GM23338 (cell line): ENCODE measurements at regions not wholly inside any gene's neighbourhood (a gene's known extent, or its start where the extent isn't known, plus 50 kb on each side); places are given as distances from the start of the nearest gene placed in this dataset.

ENCODE experiments used
- ATAC-seq: fragments of 200-7000 bp; cut with Tn5 transposase; 3 replicates; pipeline ENCODE4 v1.9.1; 2020
- DNase-seq: peaks from one replicate; pipeline ENCODE4 v3.0.0-alpha.2; 2015; ENCODE audit warnings: low spot score
- H2AFZ ChIP-seq: fragments of 200-600 bp; sonication (generic); 2 replicates; pipeline ENCODE4 v1.8.0; 2016; ENCODE audit warnings: antibody characterized with exemption, mild to moderate bottlenecking, moderate library complexity
- H3F3A ChIP-seq: fragments of 200-600 bp; sonication (generic); replicated peaks from 2 replicates; pipeline ENCODE4 v1.8.0; 2017; ENCODE audit warnings: antibody characterized with exemption, mixed run types, low read depth
- H3K27ac ChIP-seq: fragments of 200-600 bp; sonication (generic); 2 replicates; pipeline ENCODE4 v1.6.1; 2016; ENCODE audit warnings: low read depth
- H3K27me3 ChIP-seq: fragments of 200-600 bp; sonication (generic); 2 replicates; pipeline ENCODE4 v1.8.0; 2016; ENCODE audit warnings: mild to moderate bottlenecking, mixed run types, moderate library complexity; ENCODE audit not compliant: insufficient read depth
- H3K36me3 ChIP-seq: fragments of 200-600 bp; sonication (generic); 2 replicates; pipeline ENCODE4 v1.8.0; 2016; ENCODE audit warnings: mild to moderate bottlenecking; ENCODE audit not compliant: insufficient read depth
- H3K4me1 ChIP-seq: fragments of 200-600 bp; sonication (generic); 2 replicates; pipeline ENCODE4 v1.8.0; 2016; ENCODE audit warnings: mild to moderate bottlenecking, moderate library complexity; ENCODE audit not compliant: insufficient read depth
- H3K4me2 ChIP-seq: fragments of 200-600 bp; sonication (generic); 2 replicates; pipeline ENCODE4 v1.7.1; 2017; ENCODE audit warnings: mixed run types
- H3K4me3 ChIP-seq: fragments of 200-600 bp; sonication (generic); 2 replicates; pipeline ENCODE4 v1.6.1; 2016; ENCODE audit warnings: mixed run types
- H3K79me2 ChIP-seq: fragments of 200-600 bp; sonication (generic); replicated peaks from 2 replicates; pipeline ENCODE4 v1.8.0; 2017; ENCODE audit warnings: mild to moderate bottlenecking; ENCODE audit not compliant: insufficient read depth
- H3K9me2 ChIP-seq: fragments of 200-600 bp; sonication (generic); 2 replicates; pipeline ENCODE4 v1.8.0; 2017; ENCODE audit not compliant: insufficient read depth
- H4K20me1 ChIP-seq: fragments of 200-600 bp; sonication (generic); replicated peaks from 2 replicates; pipeline ENCODE4 v1.8.0; 2017; ENCODE audit warnings: mild to moderate bottlenecking; ENCODE audit not compliant: insufficient read depth
- H3K27ac Mint-ChIP-seq: 2 replicates; pipeline ENCODE4 v1.8.0; 2020; ENCODE audit warnings: inconsistent platforms, mild to moderate bottlenecking, moderate library complexity, mixed read lengths
- H3K27me3 Mint-ChIP-seq: 3 replicates; pipeline ENCODE4 v1.8.0; 2022; ENCODE audit warnings: low read depth, mild to moderate bottlenecking, moderate library complexity, mixed read lengths, inconsistent platforms; ENCODE audit not compliant: insufficient read depth, poor library complexity
- H3K36me3 Mint-ChIP-seq: 3 replicates; pipeline ENCODE4 v1.8.0; 2021; ENCODE audit warnings: low read depth, mild to moderate bottlenecking, inconsistent platforms, moderate library complexity, mixed read lengths
- H3K4me1 Mint-ChIP-seq: 3 replicates; pipeline ENCODE4 v1.8.0; 2020; ENCODE audit warnings: mild to moderate bottlenecking, inconsistent platforms, mixed read lengths
- H3K4me3 Mint-ChIP-seq: 3 replicates; pipeline ENCODE4 v1.8.0; 2021; ENCODE audit warnings: moderate library complexity, mild to moderate bottlenecking, inconsistent platforms, mixed read lengths
- H3K9me3 Mint-ChIP-seq: 3 replicates; pipeline ENCODE4 v1.8.0; 2020; ENCODE audit warnings: moderate library complexity, mild to moderate bottlenecking, inconsistent platforms, mixed read lengths
- CREB1 ChIP-seq: fragments of 250-450 bp; sonication (Bioruptor Pico); IDR thresholded peaks from 2 replicates; pipeline ENCODE4 v1.5.0; 2020; ENCODE audit warnings: low read depth, mild to moderate bottlenecking, moderate library complexity
- EZH2 ChIP-seq: fragments of 200-600 bp; sonication (generic); IDR thresholded peaks from one replicate; pipeline ENCODE4 v1.8.0; 2017; ENCODE audit warnings: antibody characterized with exemption, mild to moderate bottlenecking, low read depth; ENCODE audit not compliant: unreplicated experiment
- JUNB ChIP-seq: IDR thresholded peaks from one replicate; pipeline ENCODE4 v1.6.1; 2016; ENCODE audit warnings: antibody characterized with exemption; ENCODE audit not compliant: unreplicated experiment
- NANOG ChIP-seq: IDR thresholded peaks from 2 replicates; pipeline ENCODE4 v1.6.1; 2016; ENCODE audit warnings: antibody characterized with exemption, borderline replicate concordance
- ZNF114 ChIP-seq: fragments of 250-450 bp; sonication (Bioruptor Pico); IDR thresholded peaks from 2 replicates; pipeline ENCODE4 v1.5.0; 2020; ENCODE audit warnings: mild to moderate bottlenecking, moderate library complexity
- TF ChIP-seq, protein P1 (sequence below): fragments of 250-450 bp; sonication (Bioruptor Pico); IDR thresholded peaks from 2 replicates; pipeline ENCODE4 v1.5.0; 2020; ENCODE audit warnings: mild to moderate bottlenecking, moderate library complexity
- TF ChIP-seq, protein P2 (sequence below), 2 experiments: fragments of 200-600 bp in 1 of 2; sonication (generic) in 1 of 2; conservative IDR thresholded peaks; 2 replicates each; pipeline versions ENCODE4 v1.5.1 to v1.6.1; 2016 to 2017; ENCODE audit warnings: antibody characterized with exemption in 2 of 2, low read depth in 2 of 2, mild to moderate bottlenecking in 2 of 2, moderate library complexity in 1 of 2

DNA sequence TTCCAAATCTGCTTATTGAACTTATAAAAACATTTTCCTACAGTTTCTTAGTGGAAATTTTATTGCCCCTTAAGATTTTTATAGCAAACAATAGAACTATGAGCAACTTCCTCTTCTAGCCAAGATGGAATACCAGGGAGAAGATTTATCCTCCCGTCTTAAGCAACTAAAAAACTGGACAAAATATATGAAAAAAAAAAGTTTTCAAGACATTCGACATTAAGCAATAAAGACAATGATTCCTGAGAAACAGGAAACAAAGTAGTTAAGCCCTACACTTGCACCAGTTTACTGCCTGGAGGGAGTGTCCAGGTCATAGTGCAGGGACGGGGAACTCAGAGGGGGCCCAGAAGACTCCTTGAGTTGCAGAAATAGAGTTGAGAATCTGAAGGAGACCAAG is 516.1 kb upstream of the DIPK2B start (continued):
- TF ChIP-seq, protein P1, sequence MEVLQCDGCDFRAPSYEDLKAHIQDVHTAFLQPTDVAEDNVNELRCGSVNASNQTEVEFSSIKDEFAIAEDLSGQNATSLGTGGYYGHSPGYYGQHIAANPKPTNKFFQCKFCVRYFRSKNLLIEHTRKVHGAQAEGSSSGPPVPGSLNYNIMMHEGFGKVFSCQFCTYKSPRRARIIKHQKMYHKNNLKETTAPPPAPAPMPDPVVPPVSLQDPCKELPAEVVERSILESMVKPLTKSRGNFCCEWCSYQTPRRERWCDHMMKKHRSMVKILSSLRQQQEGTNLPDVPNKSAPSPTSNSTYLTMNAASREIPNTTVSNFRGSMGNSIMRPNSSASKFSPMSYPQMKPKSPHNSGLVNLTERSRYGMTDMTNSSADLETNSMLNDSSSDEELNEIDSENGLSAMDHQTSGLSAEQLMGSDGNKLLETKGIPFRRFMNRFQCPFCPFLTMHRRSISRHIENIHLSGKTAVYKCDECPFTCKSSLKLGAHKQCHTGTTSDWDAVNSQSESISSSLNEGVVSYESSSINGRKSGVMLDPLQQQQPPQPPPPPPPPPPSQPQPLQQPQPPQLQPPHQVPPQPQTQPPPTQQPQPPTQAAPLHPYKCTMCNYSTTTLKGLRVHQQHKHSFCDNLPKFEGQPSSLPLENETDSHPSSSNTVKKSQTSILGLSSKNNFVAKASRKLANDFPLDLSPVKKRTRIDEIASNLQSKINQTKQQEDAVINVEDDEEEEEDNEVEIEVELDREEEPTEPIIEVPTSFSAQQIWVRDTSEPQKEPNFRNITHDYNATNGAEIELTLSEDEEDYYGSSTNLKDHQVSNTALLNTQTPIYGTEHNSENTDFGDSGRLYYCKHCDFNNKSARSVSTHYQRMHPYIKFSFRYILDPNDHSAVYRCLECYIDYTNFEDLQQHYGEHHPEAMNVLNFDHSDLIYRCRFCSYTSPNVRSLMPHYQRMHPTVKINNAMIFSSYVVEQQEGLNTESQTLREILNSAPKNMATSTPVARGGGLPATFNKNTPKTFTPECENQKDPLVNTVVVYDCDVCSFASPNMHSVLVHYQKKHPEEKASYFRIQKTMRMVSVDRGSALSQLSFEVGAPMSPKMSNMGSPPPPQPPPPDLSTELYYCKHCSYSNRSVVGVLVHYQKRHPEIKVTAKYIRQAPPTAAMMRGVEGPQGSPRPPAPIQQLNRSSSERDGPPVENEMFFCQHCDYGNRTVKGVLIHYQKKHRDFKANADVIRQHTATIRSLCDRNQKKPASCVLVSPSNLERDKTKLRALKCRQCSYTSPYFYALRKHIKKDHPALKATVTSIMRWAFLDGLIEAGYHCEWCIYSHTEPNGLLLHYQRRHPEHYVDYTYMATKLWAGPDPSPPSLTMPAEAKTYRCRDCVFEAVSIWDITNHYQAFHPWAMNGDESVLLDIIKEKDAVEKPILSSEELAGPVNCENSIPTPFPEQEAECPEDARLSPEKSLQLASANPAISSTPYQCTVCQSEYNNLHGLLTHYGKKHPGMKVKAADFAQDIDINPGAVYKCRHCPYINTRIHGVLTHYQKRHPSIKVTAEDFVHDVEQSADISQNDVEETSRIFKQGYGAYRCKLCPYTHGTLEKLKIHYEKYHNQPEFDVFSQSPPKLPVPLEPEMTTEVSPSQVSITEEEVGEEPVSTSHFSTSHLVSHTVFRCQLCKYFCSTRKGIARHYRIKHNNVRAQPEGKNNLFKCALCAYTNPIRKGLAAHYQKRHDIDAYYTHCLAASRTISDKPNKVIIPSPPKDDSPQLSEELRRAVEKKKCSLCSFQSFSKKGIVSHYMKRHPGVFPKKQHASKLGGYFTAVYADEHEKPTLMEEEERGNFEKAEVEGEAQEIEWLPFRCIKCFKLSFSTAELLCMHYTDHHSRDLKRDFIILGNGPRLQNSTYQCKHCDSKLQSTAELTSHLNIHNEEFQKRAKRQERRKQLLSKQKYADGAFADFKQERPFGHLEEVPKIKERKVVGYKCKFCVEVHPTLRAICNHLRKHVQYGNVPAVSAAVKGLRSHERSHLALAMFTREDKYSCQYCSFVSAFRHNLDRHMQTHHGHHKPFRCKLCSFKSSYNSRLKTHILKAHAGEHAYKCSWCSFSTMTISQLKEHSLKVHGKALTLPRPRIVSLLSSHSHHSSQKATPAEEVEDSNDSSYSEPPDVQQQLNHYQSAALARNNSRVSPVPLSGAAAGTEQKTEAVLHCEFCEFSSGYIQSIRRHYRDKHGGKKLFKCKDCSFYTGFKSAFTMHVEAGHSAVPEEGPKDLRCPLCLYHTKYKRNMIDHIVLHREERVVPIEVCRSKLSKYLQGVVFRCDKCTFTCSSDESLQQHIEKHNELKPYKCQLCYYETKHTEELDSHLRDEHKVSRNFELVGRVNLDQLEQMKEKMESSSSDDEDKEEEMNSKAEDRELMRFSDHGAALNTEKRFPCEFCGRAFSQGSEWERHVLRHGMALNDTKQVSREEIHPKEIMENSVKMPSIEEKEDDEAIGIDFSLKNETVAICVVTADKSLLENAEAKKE (CRISPR knock-in tag) = no peak
- TF ChIP-seq CREB1 (CRISPR knock-in tag) = no peak
- no peak for TF ChIP-seq EZH2

DNA sequence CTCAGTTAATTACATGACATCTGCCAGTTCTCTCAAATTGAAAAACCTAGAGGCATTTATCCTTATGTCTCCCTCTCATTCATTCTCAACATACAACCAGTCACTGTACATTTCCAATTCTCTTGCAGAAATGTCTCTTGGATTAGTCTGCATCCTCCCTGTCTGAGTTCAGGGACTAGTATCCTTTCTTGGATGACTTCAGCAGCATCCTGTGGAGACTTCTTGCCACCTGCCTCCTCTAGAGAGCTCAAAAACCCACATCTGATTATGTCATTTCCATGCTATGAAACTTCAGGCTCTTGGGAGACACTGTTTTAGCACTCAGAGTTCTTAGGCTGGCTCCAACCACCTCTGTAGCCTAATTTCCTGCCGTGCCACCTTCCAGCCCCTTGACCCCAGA is 515.1 kb upstream of the DIPK2B start:
- H3K4me2 ChIP-seq = no peak overlapping the region
- H3K4me1 Mint-ChIP-seq = peaks cover 9% of the 10 kb centered on the region
- no peak for DNase-seq
- TF ChIP-seq, protein P1 (CRISPR knock-in tag) = no peak
- no peak for TF ChIP-seq JUNB
- TF ChIP-seq, protein P2, sequence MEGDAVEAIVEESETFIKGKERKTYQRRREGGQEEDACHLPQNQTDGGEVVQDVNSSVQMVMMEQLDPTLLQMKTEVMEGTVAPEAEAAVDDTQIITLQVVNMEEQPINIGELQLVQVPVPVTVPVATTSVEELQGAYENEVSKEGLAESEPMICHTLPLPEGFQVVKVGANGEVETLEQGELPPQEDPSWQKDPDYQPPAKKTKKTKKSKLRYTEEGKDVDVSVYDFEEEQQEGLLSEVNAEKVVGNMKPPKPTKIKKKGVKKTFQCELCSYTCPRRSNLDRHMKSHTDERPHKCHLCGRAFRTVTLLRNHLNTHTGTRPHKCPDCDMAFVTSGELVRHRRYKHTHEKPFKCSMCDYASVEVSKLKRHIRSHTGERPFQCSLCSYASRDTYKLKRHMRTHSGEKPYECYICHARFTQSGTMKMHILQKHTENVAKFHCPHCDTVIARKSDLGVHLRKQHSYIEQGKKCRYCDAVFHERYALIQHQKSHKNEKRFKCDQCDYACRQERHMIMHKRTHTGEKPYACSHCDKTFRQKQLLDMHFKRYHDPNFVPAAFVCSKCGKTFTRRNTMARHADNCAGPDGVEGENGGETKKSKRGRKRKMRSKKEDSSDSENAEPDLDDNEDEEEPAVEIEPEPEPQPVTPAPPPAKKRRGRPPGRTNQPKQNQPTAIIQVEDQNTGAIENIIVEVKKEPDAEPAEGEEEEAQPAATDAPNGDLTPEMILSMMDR (conservative IDR thresholded peaks at IDR 0.05; ENCODE audit: low read depth in 2 of 2) = no peak
- TF ChIP-seq NANOG = no peak
- TF ChIP-seq EZH2 = no peak
- no peak for TF ChIP-seq ZNF114 (CRISPR knock-in tag)

More for the DNA sequence above, 515.1 kb upstream of the DIPK2B start:
- Mint-ChIP-seq H3K9me3 (no peaks in the 10 kb centered on the region), H3K27ac (no peak overlapping the region; the same call in 1 of the 2 replicates), H3K36me3 (no peaks in the 10 kb centered on the region), H3K4me3 (no peak overlapping the region), H3K27me3 (peaks cover 3% of the 10 kb centered on the region)
- Histone ChIP-seq H3K79me2 (no peaks in the 10 kb centered on the region), H3K36me3 (no peaks in the 10 kb centered on the region), H2AFZ (no peak overlapping the region), H3K27me3 (no peaks in the 10 kb centered on the region), H3K27ac (no peak overlapping the region), H3K4me3 (no peak overlapping the region), H3F3A (no peaks in the 10 kb centered on the region), H3K9me2 (no peaks in the 10 kb centered on the region), H3K4me1 (peaks cover 4% of the 10 kb centered on the region; the same call in 1 of the 2 replicates), H4K20me1 (no peaks in the 10 kb centered on the region)
- ATAC-seq = no peak
